ENCODE measurements at regions not wholly inside any gene's neighbourhood (a gene's known extent, or its start where the extent isn't known, plus 50 kb on each side); places are given as distances from the start of the nearest gene placed in this dataset.
"Not testable (repeated sequence)": the region's sequence is repeated elsewhere in the genome, so short reads cannot be mapped to it uniquely, and the experiment has no call there.

DNA sequence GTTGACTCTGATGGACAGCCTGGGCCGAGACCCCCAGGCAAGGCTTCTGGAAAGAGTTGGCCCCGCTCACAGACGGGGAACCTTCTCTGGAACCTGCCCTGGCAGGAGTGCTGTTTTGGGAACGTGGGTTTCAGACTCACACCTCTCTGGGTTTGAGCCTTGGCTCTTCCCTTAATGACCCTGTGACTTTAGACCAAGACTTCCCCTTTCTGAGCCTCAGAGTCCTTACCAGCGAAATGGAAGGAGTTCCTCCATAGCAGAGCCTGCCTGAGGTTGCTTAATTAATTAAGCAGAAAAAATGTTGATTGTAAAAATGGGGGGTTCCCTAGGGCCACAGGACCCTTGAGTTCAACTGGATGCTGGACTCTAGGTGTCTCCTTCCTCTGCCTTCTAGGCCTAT, 408.2 kb downstream of the SEC14L1 start:
- DNase-seq (ENCODE audit: low read depth) = no peak

DNA sequence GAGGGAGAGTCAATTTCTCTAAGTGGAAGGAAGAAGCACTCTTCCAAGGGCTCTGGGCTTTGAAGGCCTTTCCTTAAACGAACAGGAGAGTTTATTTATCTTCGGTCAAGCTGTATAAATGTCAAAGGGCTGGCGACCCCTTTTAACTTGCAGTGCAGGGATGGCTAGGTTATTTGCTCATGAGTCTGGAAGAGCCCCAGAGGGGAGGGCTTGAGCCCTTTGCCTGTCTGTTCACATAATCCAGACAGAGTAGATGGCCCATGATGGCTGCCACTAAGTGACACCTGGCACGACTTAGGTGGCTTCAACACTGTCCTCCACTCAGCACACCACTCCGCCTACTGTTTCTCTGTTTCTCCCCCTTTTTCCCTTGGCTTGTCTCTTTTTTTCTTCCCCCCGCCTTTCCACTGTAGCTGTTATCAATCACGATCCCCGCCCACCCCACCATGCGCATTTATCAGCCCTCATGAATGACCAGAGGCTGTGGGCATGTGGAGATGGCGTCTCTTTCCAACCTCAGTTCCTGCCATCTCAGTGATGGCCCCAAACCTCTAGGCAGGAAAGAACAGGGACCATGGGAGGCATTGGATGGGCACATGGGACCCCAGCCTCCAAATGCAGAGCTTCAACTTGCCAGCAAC, 408.7 kb upstream of the TNRC6C start:
- no peak for DNase-seq (ENCODE audit: low read depth)

DNA sequence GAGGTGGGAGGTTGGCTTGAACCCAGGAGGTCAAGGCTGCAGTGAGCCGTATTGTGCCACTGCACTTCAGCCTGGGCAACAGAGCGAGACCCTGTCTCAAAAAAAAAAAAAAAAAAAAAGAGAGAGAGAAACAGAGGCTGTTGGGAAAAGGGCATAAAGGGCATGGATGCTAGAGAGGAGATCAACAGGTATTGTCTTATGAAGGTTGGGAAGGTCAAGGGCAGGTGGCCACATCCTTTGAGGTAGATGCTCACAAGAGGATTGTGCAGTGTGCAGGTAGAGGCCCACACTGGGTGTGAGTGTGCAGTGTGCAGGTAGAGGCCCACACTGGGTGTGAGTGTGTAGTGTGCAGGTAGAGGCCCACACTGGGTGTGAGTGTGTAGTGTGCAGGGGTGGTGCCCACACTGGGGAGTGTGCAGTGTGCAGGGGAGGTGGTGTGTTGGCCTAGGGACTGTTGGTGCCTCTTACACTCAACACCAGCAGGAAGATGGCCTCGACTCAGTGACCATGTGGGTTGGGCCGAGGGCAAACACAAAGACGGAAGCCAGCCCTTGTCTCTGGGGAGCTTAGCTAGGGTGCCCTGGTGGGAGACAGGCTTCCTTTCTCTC, 404.9 kb upstream of the TNRC6C start:
- DNase-seq (ENCODE audit: low read depth) = no peak

DNA sequence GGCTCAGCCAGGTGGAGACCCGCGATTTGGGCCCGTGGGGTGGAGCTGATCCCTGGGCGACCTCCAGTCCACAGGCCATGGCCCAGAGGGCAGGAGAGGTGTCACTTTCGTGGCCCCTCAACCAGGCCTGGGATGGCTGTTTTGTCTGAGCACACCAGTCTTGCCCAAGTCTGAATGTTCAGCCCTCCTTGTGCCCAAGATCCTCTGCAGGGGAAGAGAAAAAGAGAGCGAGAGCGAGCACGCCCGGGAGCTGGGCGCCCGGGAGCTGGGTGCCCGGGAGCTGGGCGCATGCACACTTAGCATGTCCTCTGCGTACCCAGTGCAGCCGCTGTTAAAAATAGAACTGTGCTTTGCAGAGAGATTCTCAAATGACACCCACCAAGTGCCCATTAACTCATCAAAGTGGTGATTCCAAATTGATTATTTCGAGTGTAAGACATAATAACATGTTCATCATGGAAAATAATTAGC, 403.3 kb upstream of the TNRC6C start:
- DNase-seq (ENCODE audit: low read depth) = no peak

DNA sequence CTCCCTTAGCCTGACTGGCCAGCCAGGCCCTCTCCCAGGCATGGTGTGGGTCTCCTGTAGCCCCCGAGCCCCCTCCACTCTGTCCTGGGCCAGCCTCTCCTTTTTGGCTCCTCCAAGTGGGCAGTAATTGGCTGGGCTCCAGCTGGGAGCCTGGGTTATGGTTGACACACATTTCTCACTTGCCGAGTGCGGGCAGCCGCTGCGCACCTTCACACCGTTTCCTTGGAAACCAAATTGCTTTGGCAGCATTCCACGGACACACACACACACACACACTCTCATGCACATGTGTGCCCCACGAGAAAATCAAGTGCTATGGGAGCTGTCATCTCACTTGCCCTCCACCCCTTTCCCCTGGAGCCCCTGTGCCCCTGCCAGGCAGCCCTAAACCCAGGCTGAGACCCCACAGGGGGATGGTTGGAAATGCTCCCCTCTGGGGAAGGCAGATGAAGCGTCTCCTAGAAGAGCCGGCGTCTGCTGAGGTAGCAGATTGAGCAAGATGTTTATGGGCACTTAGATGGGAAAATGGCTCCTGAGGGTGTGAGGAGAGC, 402.7 kb upstream of the TNRC6C start:
- DNase-seq (ENCODE audit: low read depth) = no peak

DNA sequence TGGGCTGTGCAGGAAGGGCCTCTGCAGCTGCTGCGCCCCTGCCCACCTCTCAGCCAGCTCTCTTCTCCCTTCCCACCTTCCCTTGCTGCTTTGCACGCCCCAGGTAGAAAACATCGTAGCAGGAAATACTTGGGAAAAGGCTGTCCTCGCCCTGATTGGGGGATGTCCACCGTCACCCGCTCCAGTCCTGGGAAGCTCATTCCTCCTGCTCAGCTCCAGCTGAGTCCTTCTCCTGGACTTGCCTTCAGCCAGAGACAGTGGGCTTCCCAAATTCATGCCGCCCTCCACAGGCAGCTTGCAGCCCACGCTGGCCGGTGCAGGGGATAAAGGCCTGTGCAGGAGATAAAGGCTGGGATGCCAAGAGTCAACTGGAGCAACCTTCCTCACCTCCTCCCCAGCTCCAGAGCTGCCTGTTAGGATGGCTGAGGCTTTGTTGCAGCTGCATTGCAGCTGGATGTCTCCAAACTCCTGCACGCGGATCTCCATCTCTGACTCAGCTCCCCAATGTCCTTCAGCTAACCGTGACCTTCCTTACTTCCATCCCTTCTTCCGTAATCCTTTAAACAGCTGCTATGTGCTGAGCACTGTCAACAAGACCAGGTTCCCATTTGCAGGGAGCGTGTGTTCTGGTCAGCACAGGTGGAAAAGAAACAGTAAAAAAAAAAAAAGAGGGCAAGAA, 402.0 kb upstream of the TNRC6C start:
- no peak for DNase-seq (ENCODE audit: low read depth)

- DNase-seq (ENCODE audit: low read depth) = no peak
Measured at GRCh38 chr17:77558846-77559626, 399.5 kb upstream of the TNRC6C start.

GRCh38 chr17:77560381-77560780, 398.1 kb upstream of the TNRC6C start:
- no peak for DNase-seq (ENCODE audit: low read depth)

DNA sequence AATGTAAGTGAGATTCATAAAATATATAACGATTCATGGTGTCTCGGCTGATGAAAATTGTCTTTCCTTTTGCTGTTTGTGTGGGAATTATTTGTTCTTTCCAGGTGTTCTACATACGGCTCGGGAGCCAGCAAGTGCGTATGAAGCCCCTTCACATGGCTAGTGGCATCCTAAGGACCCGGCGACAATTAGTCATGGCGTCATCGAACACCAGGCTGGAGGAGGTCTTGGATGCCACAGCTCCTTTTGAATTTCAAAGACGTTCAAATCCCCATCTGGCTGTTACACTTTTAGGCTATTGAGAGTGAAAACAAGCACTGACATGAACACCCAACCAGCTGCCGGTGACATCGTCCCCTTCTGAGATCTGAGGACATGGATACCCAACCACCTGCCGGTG, 397.7 kb upstream of the TNRC6C start:
- no peak for DNase-seq (ENCODE audit: low read depth)

DNA sequence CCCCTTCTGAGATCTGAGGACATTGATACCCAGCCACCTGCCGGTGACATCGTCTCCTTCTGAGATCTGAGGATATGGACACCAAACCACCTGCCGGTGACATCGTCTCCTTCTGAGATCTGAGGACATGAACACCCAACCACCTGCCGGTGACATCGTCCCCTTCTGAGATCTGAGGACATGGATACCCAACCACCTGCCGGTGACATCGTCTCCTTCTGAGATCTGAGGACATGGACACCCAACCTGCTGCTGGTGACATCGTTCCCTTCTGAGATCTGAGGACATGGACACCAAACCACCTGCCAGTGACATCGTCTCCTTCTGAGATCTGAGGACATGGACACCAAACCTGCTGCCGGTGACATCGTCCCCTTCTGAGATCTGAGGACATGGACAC, 396.1 kb upstream of the TNRC6C start:
- DNase-seq (ENCODE audit: low read depth) = not testable (repeated sequence)

GRCh38 chr17:77563439-77564102, 394.9 kb upstream of the TNRC6C start:
- no peak for DNase-seq (ENCODE audit: low read depth)

- no peak for DNase-seq (ENCODE audit: low read depth)
Measured at GRCh38 chr17:77564278-77564920, 394.1 kb upstream of the TNRC6C start.

- no peak for DNase-seq (ENCODE audit: low read depth)
Measured at GRCh38 chr17:77565166-77565565, 393.3 kb upstream of the TNRC6C start.

DNA sequence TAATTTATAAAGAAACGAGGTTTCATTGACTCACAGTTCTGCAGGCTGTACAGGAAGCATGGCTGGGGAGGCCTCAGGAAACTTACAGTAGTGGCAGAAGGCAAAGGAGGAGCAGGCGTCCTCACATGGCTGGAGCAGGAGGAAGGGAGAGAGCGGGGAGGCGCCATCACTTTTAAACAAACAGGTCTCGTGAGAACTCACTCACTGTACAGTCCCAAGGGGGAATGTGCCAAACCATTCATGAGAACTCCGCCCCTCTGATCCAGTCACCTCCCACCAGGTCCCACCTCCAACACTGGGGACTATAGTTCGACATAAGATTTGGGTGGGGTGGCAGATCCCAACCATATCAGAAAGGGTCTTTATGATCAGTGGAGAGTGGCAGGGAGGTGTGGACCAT, 392.4 kb upstream of the TNRC6C start:
- no peak for DNase-seq (ENCODE audit: low read depth)

- DNase-seq (ENCODE audit: low read depth) = no peak
Measured at GRCh38 chr17:77566566-77567138, 391.9 kb upstream of the TNRC6C start.

DNA sequence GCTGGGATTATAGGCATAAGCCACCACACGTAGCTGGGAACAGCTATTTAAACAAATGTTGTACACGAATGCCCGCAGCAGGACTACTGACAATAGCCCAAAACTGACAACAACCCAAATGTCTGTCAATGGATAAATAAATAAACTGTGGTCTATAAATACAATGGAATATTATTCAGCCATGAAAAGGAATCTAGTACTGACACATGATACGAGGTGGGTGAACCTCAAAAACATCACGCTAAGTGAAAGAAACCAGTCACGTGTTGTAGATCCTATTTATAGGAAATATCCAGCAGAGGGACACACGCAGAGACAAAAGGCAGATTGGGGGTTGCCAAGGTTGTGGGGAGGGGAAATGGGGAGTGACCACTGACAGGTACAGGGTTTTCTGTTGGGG, 390.0 kb upstream of the TNRC6C start:
- no peak for DNase-seq (ENCODE audit: low read depth)

GRCh38 chr17:77569846-77570564, 388.5 kb upstream of the TNRC6C start:
- DNase-seq (ENCODE audit: low read depth) = no peak

- DNase-seq (ENCODE audit: low read depth) = no peak
Measured at GRCh38 chr17:77570565-77570898, 388.0 kb upstream of the TNRC6C start.

GRCh38 chr17:77571155-77571981, 387.1 kb upstream of the TNRC6C start:
- DNase-seq (ENCODE audit: low read depth) = no peak

Data from GM04504 (cell line).